Left lung (tissue), 4 donors: ENCODE measurements at regions not wholly inside any gene's neighbourhood (a gene's known extent, or its start where the extent isn't known, plus 50 kb on each side); places are given as distances from the start of the nearest gene placed in this dataset.

Source experiments
- ATAC-seq: fragments of 200-7000 bp; cut with Tn5 transposase; one replicate; pipeline ENCODE4 v1.9.1; 2020; ENCODE audit warnings: moderate library complexity
- DNase-seq, 4 donors: peaks; one replicate each; pipeline ENCODE4 v3.0.0-alpha.2; 2013 to 2020
- H3K27ac ChIP-seq, 2 donors: fragments of 200-600 bp; sonication (generic) in 1 of 2; one replicate each; pipeline versions ENCODE4 v1.5.0 to v1.8.0; 2020 to 2021
- H3K27me3 ChIP-seq, 2 donors: fragments of 200-600 bp; sonication (generic) in 1 of 2; one replicate each; pipeline versions ENCODE4 v1.5.0 to v1.8.0; 2020 to 2021
- H3K36me3 ChIP-seq, 2 donors: fragments of 200-600 bp; sonication (generic) in 1 of 2; one replicate each; pipeline versions ENCODE4 v1.5.0 to v1.8.0; 2020 to 2021
- H3K4me1 ChIP-seq, 2 donors: fragments of 200-600 bp; one replicate each; pipeline ENCODE4 v1.8.0; 2021
- H3K4me3 ChIP-seq, 2 donors: fragments of 200-600 bp; sonication (generic) in 1 of 2; one replicate each; pipeline versions ENCODE4 v1.5.0 to v1.8.0; 2020 to 2021; ENCODE audit warnings: mild to moderate bottlenecking in 1 of 2
- H3K9me3 ChIP-seq, 2 donors: fragments of 200-600 bp; sonication (generic) in 1 of 2; one replicate each; pipeline versions ENCODE4 v1.5.0 to v1.8.0; 2020 to 2021
- CTCF ChIP-seq, 2 donors: fragments of 200-600 bp; sonication (generic) in 1 of 2; IDR thresholded peaks; one replicate each; pipeline versions ENCODE4 v1.5.0 to v1.8.0; 2021; ENCODE audit warnings: antibody characterized with exemption in 2 of 2
- intact Hi-C, 2 donors: fragments of 100-400 bp; cut with DNase I; formaldehyde crosslinking; loops; one replicate each; pipeline versions ENCODE4 v1.11.2 to v1.14.2; 2022
- donor health status: DM: no; HTN: yes; CAD: no.
- donor health status: DM: no; HTN: no; CAD: no.

GRCh38 chr4:151481813-151482212 is 72.8 kb downstream of the FHIP1A start:
- ATAC-seq, result no peak
- Histone ChIP-seq H3K4me1 (no peaks in the 10 kb centered on the region), H3K27me3 (no peaks in the 10 kb centered on the region), H3K4me3 (no peak overlapping the region), H3K27ac (no peak overlapping the region), H3K9me3 (no peaks in the 10 kb centered on the region), H3K36me3 (no peaks in the 10 kb centered on the region)
- intact Hi-C loops, result no loop called here
- no peak for DNase-seq
- TF ChIP-seq CTCF (IDR thresholded peaks at IDR 0.05), result no peak

- Histone ChIP-seq H3K27ac (no peak overlapping the region), H3K9me3 (no peaks in the 10 kb centered on the region), H3K36me3 (no peaks in the 10 kb centered on the region), H3K4me1 (no peaks in the 10 kb centered on the region), H3K27me3 (no peaks in the 10 kb centered on the region), H3K4me3 (no peak overlapping the region)
- DNase-seq (no peak), ATAC-seq (peak; percentile 63)
- intact Hi-C loops, result no loop called here
- no peak for TF ChIP-seq CTCF (IDR thresholded peaks at IDR 0.05)
Observed at GRCh38 chr4:151484396-151485102, 75.6 kb downstream of the FHIP1A start.

- Histone ChIP-seq H3K36me3 (no peaks in the 10 kb centered on the region), H3K27me3 (no peaks in the 10 kb centered on the region), H3K27ac (no peak overlapping the region), H3K4me3 (no peak overlapping the region), H3K9me3 (peaks cover 0 to 5% of the 10 kb centered on the region in 2 donors), H3K4me1 (no peaks in the 10 kb centered on the region)
- ATAC-seq (no peak), DNase-seq (no peak)
- no peak for TF ChIP-seq CTCF (IDR thresholded peaks at IDR 0.05)
- intact Hi-C loops, result no loop called here
Observed at GRCh38 chr4:151485541-151486131, 76.7 kb downstream of the FHIP1A start.

GRCh38 chr4:151486168-151486567 is 77.2 kb downstream of the FHIP1A start:
- peaks cover 0 to 5% of the 10 kb centered on the region in 2 donors for H3K9me3 ChIP-seq
- TF ChIP-seq CTCF (IDR thresholded peaks at IDR 0.05), result no peak
- H3K36me3 ChIP-seq, result no peaks in the 10 kb centered on the region
- no peaks in the 10 kb centered on the region for H3K27me3 ChIP-seq
- H3K4me3 ChIP-seq, result no peak overlapping the region
- DNase-seq (no peak), ATAC-seq (no peak)
- intact Hi-C loops, result no loop called here
- H3K27ac ChIP-seq, result no peak overlapping the region
- H3K4me1 ChIP-seq, result no peaks in the 10 kb centered on the region

GRCh38 chr4:151488968-151489367 is 80.0 kb downstream of the FHIP1A start:
- Histone ChIP-seq H3K4me1 (no peaks in the 10 kb centered on the region), H3K27me3 (no peaks in the 10 kb centered on the region), H3K27ac (no peak overlapping the region), H3K4me3 (no peak overlapping the region), H3K36me3 (no peaks in the 10 kb centered on the region), H3K9me3 (peaks cover 0 to 5% of the 10 kb centered on the region in 2 donors)
- ATAC-seq (no peak), DNase-seq (peak in 1 of 4 donors; percentile 12)
- no peak for TF ChIP-seq CTCF (IDR thresholded peaks at IDR 0.05)
- intact Hi-C loops, result no loop called here
